ENCODE measurements at regions not wholly inside any gene's neighbourhood (a gene's known extent, or its start where the extent isn't known, plus 50 kb on each side); places are given as distances from the start of the nearest gene placed in this dataset.

GRCh38 chr5:98639274-98639673 is 134.2 kb upstream of the RGMB start:
- no peak for DNase-seq

- no peak for DNase-seq
These were observed 131.8 kb upstream of the RGMB start for GRCh38 chr5:98641671-98642070.

GRCh38 chr5:98643569-98643968 is 129.9 kb upstream of the RGMB start:
- DNase-seq = no peak

- no peak for DNase-seq
These were observed 121.7 kb upstream of the RGMB start for GRCh38 chr5:98651715-98652114.

DNA sequence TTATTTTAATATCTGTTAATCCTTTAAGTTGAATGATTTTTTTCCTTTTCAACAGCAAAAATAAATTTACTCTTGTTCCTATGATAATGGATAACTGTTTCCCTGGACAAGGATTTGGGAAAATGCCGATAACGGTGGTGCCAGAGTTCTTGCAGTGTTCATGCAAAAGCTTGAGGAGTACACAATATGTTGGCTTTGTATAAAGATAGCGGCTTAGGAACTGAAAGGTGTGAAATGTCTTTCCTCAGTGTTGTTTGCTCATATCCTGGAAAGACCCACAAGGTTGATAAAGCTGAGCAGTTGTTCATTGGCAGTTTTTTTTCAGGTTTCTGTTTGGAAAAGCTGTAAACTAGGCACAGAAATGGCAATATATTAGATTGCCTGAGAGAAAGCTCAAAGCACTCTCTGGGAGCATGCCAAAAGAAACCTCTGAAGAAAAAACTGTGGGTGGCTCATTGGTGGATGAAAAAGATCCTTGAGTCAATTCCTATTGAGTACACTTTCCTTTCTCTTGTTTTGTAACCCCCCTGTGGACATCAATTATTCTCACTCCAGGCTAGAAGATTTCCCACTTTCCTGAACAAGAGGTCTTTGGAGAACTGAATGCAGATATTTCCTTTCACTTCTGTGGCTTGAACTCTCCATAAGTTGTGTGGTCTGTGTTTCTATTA is 117.2 kb upstream of the RGMB start:
- DNase-seq = no peak

GRCh38 chr5:98656796-98657195 is 116.7 kb upstream of the RGMB start:
- no peak for DNase-seq

GRCh38 chr5:98657559-98657958 is 115.9 kb upstream of the RGMB start:
- DNase-seq = no peak

GRCh38 chr5:98663521-98663920 is 109.9 kb upstream of the RGMB start:
- no peak for DNase-seq

- DNase-seq = no peak
These were observed 108.7 kb upstream of the RGMB start for GRCh38 chr5:98664736-98665135.

DNA sequence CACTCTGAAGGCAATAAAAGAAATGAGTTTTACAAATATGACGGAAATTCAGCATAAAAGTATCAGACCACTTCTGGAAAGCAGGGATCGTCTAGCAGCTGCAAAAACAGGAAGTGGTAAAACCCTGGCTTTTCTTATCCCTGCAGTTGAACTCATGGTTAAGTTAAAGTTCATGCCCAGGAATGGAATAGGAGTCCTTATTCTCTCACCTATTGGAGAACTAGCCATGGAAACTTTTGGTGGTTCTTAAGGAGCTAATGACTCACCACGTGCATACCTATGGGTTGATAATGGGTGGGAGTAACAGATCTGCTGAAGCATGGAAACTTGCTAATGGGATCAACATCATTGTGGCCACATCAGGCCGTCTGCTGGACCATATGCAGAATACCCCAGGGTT is 93.5 kb upstream of the RGMB start:
- no peak for DNase-seq

- DNase-seq = no peak
These were observed 83.5 kb upstream of the RGMB start for GRCh38 chr5:98690002-98690401.

DNA sequence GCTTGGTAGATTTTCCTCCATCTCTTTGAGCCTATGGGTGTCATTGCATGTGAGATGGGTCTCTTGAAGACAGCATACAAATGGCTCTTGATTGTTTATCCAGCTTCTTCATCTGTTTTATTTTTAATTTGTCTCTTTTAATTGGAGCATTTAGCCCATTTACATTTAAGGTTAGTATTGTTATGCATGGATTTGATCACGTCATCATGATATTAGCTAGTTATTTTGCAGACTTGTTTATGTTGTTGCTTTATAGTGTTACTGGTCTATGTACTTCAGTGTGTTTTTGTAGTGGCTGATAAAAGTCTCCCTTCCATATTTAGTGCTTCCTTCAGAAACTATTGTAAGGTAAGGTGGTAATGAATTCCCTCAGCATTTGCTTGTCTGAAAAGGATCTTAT is 78.6 kb upstream of the RGMB start:
- DNase-seq = no peak

GRCh38 chr5:98698359-98698758 is 75.1 kb upstream of the RGMB start:
- no peak for DNase-seq

DNA sequence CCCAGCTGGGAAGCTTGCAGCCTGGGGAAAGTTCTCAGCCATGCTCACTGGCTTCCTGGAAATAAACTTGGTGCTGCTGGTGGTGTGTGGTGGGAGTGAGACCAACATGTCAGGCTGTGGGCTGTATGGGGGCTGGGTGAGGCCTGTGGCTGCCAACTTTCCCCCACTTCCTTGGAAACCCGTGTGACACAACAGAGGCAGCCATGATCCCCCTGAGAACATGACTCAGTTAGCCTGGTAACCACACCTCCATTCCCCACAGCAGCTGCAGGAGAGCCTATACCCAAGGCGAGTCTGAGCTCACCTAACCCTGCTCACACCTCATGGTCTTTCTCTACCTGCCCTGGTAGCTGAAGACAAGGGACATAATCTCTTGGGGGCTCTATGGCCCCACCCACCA is 72.7 kb upstream of the RGMB start:
- DNase-seq = no peak

DNA sequence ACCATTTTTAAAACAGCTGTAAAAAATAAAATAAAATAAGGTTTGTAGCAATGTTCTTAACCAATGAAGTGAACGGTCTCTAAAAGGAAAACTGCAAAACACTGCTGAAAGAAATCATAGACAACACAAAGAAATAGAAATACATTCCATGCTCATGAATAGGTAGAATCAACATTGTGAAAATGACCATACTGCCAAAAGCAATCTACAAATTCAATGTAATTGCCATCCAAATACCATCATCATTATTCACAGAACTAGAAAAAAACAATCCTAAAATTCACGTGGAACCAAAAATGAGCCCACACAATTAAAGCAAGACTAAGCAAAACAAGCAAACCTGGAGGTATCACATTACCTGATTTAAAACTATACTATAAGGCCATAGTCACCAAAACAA is 67.6 kb upstream of the RGMB start:
- DNase-seq = no peak

- DNase-seq = no peak
These were observed 63.8 kb upstream of the RGMB start for GRCh38 chr5:98709681-98710080.

- no peak for DNase-seq
These were observed 60.4 kb upstream of the RGMB start for GRCh38 chr5:98713027-98713426.

- DNase-seq = no peak
These were observed 59.6 kb upstream of the RGMB start for GRCh38 chr5:98713856-98714255.

GRCh38 chr5:98714710-98715288 is 58.7 kb upstream of the RGMB start:
- no peak for DNase-seq

- no peak for DNase-seq
These were observed 52.1 kb upstream of the RGMB start for GRCh38 chr5:98721231-98721928.

GRCh38 chr5:98722188-98722587 is 51.3 kb upstream of the RGMB start:
- DNase-seq = no peak

DNA sequence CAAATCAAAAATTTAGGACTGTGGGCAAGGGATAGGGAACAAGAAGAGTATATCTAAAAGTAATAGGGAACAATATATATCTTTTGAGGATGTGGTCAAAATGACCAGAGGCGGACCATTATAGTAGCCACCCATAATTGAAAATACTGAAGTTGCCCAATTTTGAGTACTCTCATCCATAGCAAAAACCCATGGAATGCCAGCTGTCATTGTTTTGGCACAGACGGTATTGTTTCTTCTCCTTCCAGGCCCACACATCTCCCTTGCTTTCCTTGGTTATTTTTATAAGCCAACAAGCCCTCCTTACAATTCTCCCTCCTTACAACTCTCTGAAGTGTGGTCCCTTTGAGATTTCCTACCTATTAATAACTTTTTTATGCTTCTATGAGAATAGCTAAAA is 50.4 kb upstream of the RGMB start:
- DNase-seq = no peak
